Endodermal cell (in vitro differentiated cells): ENCODE measurements at regions not wholly inside any gene's neighbourhood (a gene's known extent, or its start where the extent isn't known, plus 50 kb on each side); places are given as distances from the start of the nearest gene placed in this dataset.

Source experiments
- DNase-seq: peaks from one replicate; pipeline ENCODE4 v3.0.0-alpha.2; 2017
- H3K27ac ChIP-seq: 2 replicates; pipeline ENCODE4 v1.5.1; 2013; ENCODE audit warnings: mild to moderate bottlenecking, low read depth, low read length, moderate library complexity
- H3K27me3 ChIP-seq: 2 replicates; pipeline ENCODE4 v1.6.1; 2013; ENCODE audit warnings: mild to moderate bottlenecking, low read length, moderate library complexity; ENCODE audit not compliant: insufficient read depth, control insufficient read depth, poor library complexity, severe bottlenecking
- H3K36me3 ChIP-seq: 2 replicates; pipeline ENCODE4 v1.7.0; 2013; ENCODE audit warnings: mild to moderate bottlenecking, low read length, moderate library complexity; ENCODE audit not compliant: control insufficient read depth, insufficient read depth
- H3K4me1 ChIP-seq: one replicate; pipeline ENCODE4 v1.7.0; 2013; ENCODE audit warnings: low read length; ENCODE audit not compliant: control insufficient read depth, insufficient read depth
- H3K4me3 ChIP-seq: 2 replicates; pipeline ENCODE4 v1.5.1; 2013; ENCODE audit warnings: mild to moderate bottlenecking, low read length, moderate library complexity
- H3K9ac ChIP-seq: 2 replicates; pipeline ENCODE4 v1.6.1; 2013; ENCODE audit warnings: mild to moderate bottlenecking, low read length, moderate library complexity; ENCODE audit not compliant: poor library complexity, severe bottlenecking; ENCODE audit errors: extremely low read depth
- H3K9me3 ChIP-seq: 2 replicates; pipeline ENCODE4 v1.6.1; 2013; ENCODE audit warnings: mild to moderate bottlenecking, low read length, moderate library complexity; ENCODE audit not compliant: control insufficient read depth
- H3K27ac Mint-ChIP-seq: 2 replicates; pipeline ENCODE4 v1.8.0; 2020; ENCODE audit warnings: mixed read lengths
- H3K27me3 Mint-ChIP-seq: 2 replicates; pipeline ENCODE4 v1.8.0; 2021; ENCODE audit warnings: mild to moderate bottlenecking, mixed read lengths; ENCODE audit not compliant: insufficient read depth
- H3K36me3 Mint-ChIP-seq: 2 replicates; pipeline ENCODE4 v1.8.0; 2020; ENCODE audit warnings: low read depth, mixed read lengths
- H3K4me1 Mint-ChIP-seq: 2 replicates; pipeline ENCODE4 v1.8.0; 2020; ENCODE audit warnings: mixed read lengths
- H3K4me3 Mint-ChIP-seq: 2 replicates; pipeline ENCODE4 v1.8.0; 2020; ENCODE audit warnings: mild to moderate bottlenecking, moderate library complexity, mixed read lengths
- H3K9me3 Mint-ChIP-seq: 2 replicates; pipeline ENCODE4 v1.8.0; 2020; ENCODE audit warnings: mild to moderate bottlenecking, mixed read lengths
- CTCF ChIP-seq: fragments of 200-600 bp; sonication (generic); conservative IDR thresholded peaks from 2 replicates; pipeline ENCODE4 v1.5.0; 2021; ENCODE audit warnings: antibody characterized with exemption, mild to moderate bottlenecking
- WGBS, 2 experiments: methylation state at CpG; one replicate each; pipeline versions ENCODE4 v1.1.5 to v1.1.7; 2013; ENCODE audit warnings: missing lambda C conversion rate in 2 of 2, mixed read lengths in 1 of 2; ENCODE audit not compliant: insufficient coverage in 1 of 2, insufficient read length in 1 of 2; 5-methylcytosine and 5-hydroxymethylcytosine counted together

GRCh38 chr12:87766044-87766443 lies 263.2 kb downstream of the C12orf50 start:
- Mint-ChIP-seq H3K36me3 (no peaks in the 10 kb centered on the region), H3K9me3 (no peaks in the 10 kb centered on the region), H3K4me3 (no peak overlapping the region), H3K4me1 (no peaks in the 10 kb centered on the region), H3K27ac (no peak overlapping the region), H3K27me3 (no peaks in the 10 kb centered on the region)
- Histone ChIP-seq H3K4me3 (no peak overlapping the region), H3K27ac (no peak overlapping the region), H3K4me1 (no peaks in the 10 kb centered on the region), H3K27me3 (no peaks in the 10 kb centered on the region), H3K36me3 (no peaks in the 10 kb centered on the region), H3K9me3 (no peaks in the 10 kb centered on the region), H3K9ac (no peak overlapping the region)
- no peak for TF ChIP-seq CTCF
- no peak for DNase-seq

- Histone ChIP-seq H3K9me3 (no peaks in the 10 kb centered on the region), H3K4me3 (no peak overlapping the region), H3K4me1 (no peaks in the 10 kb centered on the region), H3K36me3 (no peaks in the 10 kb centered on the region), H3K9ac (no peak overlapping the region), H3K27ac (no peak overlapping the region), H3K27me3 (no peaks in the 10 kb centered on the region)
- Mint-ChIP-seq H3K4me1 (no peaks in the 10 kb centered on the region), H3K27me3 (no peaks in the 10 kb centered on the region), H3K36me3 (no peaks in the 10 kb centered on the region), H3K9me3 (no peaks in the 10 kb centered on the region), H3K4me3 (no peak overlapping the region), H3K27ac (no peak overlapping the region)
- WGBS, 2 experiments: 50 to 76% methylated on average over 1 to 2 of the region's 2 CpGs
- no peak for DNase-seq
- TF ChIP-seq CTCF: no peak
Measured at GRCh38 chr12:87760943-87761342, 268.3 kb downstream of the C12orf50 start.

- peaks cover 4% of the 10 kb centered on the region for H3K4me1 Mint-ChIP-seq
- Histone ChIP-seq H3K4me1 (peaks cover 3% of the 10 kb centered on the region), H3K27ac (no peak overlapping the region), H3K4me3 (no peak overlapping the region), H3K9ac (no peak overlapping the region), H3K9me3 (no peaks in the 10 kb centered on the region), H3K27me3 (no peaks in the 10 kb centered on the region), H3K36me3 (no peaks in the 10 kb centered on the region)
- no peak for DNase-seq
- no peaks in the 10 kb centered on the region for H3K9me3 Mint-ChIP-seq
- no peaks in the 10 kb centered on the region for H3K36me3 Mint-ChIP-seq
- H3K4me3 Mint-ChIP-seq: no peak overlapping the region
- TF ChIP-seq CTCF: no peak
- H3K27ac Mint-ChIP-seq: no peak overlapping the region
- no peaks in the 10 kb centered on the region for H3K27me3 Mint-ChIP-seq
Measured at GRCh38 chr12:87758271-87758670, 270.9 kb downstream of the C12orf50 start.
